HL-60 (cell line): ENCODE measurements at regions not wholly inside any gene's neighbourhood (a gene's known extent, or its start where the extent isn't known, plus 50 kb on each side); places are given as distances from the start of the nearest gene placed in this dataset.

Source experiments
- GABPA ChIP-seq: IDR thresholded peaks from 2 replicates; pipeline ENCODE4 v1.6.1; 2012; ENCODE audit warnings: low read depth
- POLR2AphosphoS5 ChIP-seq: IDR thresholded peaks from 2 replicates; pipeline ENCODE4 v1.6.1; 2012; ENCODE audit warnings: low read depth
- REST ChIP-seq: IDR thresholded peaks from 2 replicates; pipeline ENCODE4 v1.6.1; 2012; ENCODE audit warnings: low read depth; ENCODE audit not compliant: insufficient replicate concordance

GRCh38 chr1:22325531-22326371, 125.9 kb upstream of the ZBTB40 start:
- TF ChIP-seq REST (no peak), GABPA (no peak), POLR2AphosphoS5 (no peak)
